Gastrocnemius medialis (tissue), 4 donors: ENCODE measurements at regions not wholly inside any gene's neighbourhood (a gene's known extent, or its start where the extent isn't known, plus 50 kb on each side); places are given as distances from the start of the nearest gene placed in this dataset.
"Not testable (repeated sequence)": the region's sequence is repeated elsewhere in the genome, so short reads cannot be mapped to it uniquely, and the experiment has no call there.

Experiments
- ATAC-seq, 2 donors: fragments of 150-250 bp; one replicate each; pipeline ENCODE4 v1.9.1; 2016
- DNase-seq, 2 donors: peaks; one replicate each; pipeline ENCODE4 v3.0.0-alpha.2; 2019
- H3K27ac ChIP-seq, 4 donors: fragments of 200-600 bp; sonication (generic); 1 replicate in 1 of 4; 2 replicates in 3 of 4; pipeline ENCODE4 v1.5.1; 2016 to 2018; ENCODE audit warnings: mild to moderate bottlenecking in 2 of 4, moderate library complexity in 1 of 4
- H3K27me3 ChIP-seq, 3 donors: fragments of 200-600 bp; sonication (generic) in 2 of 3; 1 replicate in 1 of 3; 2 replicates in 2 of 3; pipeline versions ENCODE4 v1.5.1 to v1.6.0; 2016 to 2019; ENCODE audit warnings: mild to moderate bottlenecking in 1 of 3, moderate library complexity in 1 of 3
- H3K36me3 ChIP-seq, 2 donors: fragments of 200-600 bp; sonication (generic) in 1 of 2; one replicate each; pipeline ENCODE4 v1.5.1; 2017 to 2018
- H3K4me1 ChIP-seq, 2 donors: fragments of 200-600 bp; sonication (generic) in 1 of 2; one replicate each; pipeline ENCODE4 v1.5.1; 2016 to 2017; ENCODE audit warnings: mild to moderate bottlenecking in 2 of 2
- H3K4me3 ChIP-seq, 4 donors: fragments of 200-600 bp; sonication (generic) in 3 of 4; 1 replicate in 1 of 4; 2 replicates in 3 of 4; pipeline ENCODE4 v1.5.1; 2016 to 2019; ENCODE audit warnings: mild to moderate bottlenecking in 2 of 4
- H3K9me3 ChIP-seq, 3 donors: fragments of 200-600 bp; sonication (generic) in 2 of 3; 1 replicate in 1 of 3; 2 replicates in 2 of 3; pipeline ENCODE4 v1.5.1; 2016 to 2019
- POLR2A ChIP-seq, 2 donors: fragments of 450-650 bp; IDR thresholded peaks; one replicate each; pipeline ENCODE4 v1.6.1; 2017; ENCODE audit warnings: antibody characterized with exemption in 2 of 2, mild to moderate bottlenecking in 2 of 2, moderate library complexity in 2 of 2
- in situ Hi-C, 4 donors: fragments of 200-750 bp; cut with MboI; loops; one replicate each; pipeline versions ENCODE4 v1.15.0 to v1.8.0; 2017; ENCODE audit warnings: low sequenced_read_pairs in 4 of 4
- intact Hi-C: fragments of 100-400 bp; cut with DNase I; formaldehyde crosslinking; loops from one replicate; pipeline ENCODE4 v1.15.1; 2023; ENCODE audit warnings: low total_unique reads
- TF ChIP-seq, protein P1 (sequence below), 5 experiments: fragments of 450-650 bp in 3 of 5; fragments of 200-600 bp in 2 of 5; sonication (generic) in 2 of 5; IDR thresholded peaks in 4 of 5; conservative IDR thresholded peaks in 1 of 5; 1 replicate in 4 of 5; 2 replicates in 1 of 5; pipeline ENCODE4 v1.5.1; 2016 to 2019; ENCODE audit warnings: antibody characterized with exemption in 5 of 5, mild to moderate bottlenecking in 3 of 5, moderate library complexity in 3 of 5

DNA sequence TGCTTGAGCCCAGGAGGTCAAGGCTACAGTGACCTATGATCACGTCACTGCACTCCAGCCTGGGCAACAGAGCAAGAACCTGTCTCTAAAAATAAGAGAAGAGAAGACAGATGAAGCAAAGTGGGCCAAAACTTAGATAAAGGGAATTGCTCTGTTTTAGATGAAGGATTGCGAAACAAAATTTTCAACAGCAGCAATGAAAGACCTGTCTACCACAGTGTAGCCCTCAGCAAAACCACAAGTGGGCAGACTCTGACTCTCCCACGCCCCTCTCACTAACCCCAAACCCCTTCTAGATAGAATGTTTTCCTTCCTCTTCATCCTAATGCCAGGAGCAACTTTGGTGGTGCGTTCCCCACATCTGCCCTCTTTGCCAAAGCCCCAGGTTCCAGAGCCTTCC lies 105.6 kb upstream of the ALDH3B2 start:
- Histone ChIP-seq H3K9me3 (no peaks in the 10 kb centered on the region), H3K4me1 (no peaks in the 10 kb centered on the region), H3K27ac (no peak overlapping the region), H3K4me3 (no peak overlapping the region), H3K36me3 (no peaks in the 10 kb centered on the region), H3K27me3 (no peaks in the 10 kb centered on the region)
- TF ChIP-seq, protein P1, sequence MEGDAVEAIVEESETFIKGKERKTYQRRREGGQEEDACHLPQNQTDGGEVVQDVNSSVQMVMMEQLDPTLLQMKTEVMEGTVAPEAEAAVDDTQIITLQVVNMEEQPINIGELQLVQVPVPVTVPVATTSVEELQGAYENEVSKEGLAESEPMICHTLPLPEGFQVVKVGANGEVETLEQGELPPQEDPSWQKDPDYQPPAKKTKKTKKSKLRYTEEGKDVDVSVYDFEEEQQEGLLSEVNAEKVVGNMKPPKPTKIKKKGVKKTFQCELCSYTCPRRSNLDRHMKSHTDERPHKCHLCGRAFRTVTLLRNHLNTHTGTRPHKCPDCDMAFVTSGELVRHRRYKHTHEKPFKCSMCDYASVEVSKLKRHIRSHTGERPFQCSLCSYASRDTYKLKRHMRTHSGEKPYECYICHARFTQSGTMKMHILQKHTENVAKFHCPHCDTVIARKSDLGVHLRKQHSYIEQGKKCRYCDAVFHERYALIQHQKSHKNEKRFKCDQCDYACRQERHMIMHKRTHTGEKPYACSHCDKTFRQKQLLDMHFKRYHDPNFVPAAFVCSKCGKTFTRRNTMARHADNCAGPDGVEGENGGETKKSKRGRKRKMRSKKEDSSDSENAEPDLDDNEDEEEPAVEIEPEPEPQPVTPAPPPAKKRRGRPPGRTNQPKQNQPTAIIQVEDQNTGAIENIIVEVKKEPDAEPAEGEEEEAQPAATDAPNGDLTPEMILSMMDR (IDR thresholded peaks at IDR 0.05 in 4 of 5, conservative IDR thresholded peaks at IDR 0.05 in 1 of 5): no peak
- in situ Hi-C loops: no loop called here
- intact Hi-C loops: no loop called here
- ATAC-seq (no peak), DNase-seq (no peak)

DNA sequence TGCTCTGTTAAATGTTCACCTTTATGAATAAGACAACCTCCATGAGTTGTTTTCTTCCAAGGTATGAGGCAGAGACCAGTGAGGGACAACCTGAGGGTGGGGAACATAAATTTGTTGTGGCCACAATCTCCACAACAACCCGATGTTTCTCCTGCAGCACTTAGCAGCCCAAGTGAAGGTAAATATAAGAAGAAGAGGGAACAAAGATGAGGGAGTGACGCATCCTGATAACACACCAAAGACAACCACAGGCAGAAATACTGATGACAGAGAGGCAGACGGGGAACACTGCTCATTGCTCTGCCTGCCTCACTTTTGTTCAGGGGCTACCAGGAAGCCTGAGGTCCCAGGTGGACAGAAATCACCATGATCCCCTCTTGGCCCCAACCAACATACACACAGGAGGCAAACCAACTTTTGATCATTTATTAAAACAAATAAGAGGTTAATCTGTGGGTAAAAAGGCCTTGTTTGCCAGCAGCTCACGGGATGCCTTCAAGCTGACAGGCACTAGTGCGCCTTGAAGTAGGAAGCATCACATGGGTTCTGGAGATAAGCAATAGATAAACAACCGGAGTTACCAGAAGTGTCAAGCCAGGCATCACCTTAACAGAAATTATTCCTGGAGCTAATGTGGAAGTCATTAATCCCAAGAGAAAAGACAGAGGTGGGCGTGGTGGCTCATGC lies 104.9 kb upstream of the ALDH3B2 start:
- H3K4me3 ChIP-seq, DNase-seq, H3K9me3 ChIP-seq, ATAC-seq, H3K36me3 ChIP-seq, H3K4me1 ChIP-seq, H3K27ac ChIP-seq, H3K27me3 ChIP-seq, intact Hi-C loops, in situ Hi-C loops: not testable (repeated sequence)

- no peak for DNase-seq
- intact Hi-C loops (no loop called here), in situ Hi-C loops (no loop called here)
- Histone ChIP-seq H3K9me3 (no peaks in the 10 kb centered on the region), H3K27me3 (no peaks in the 10 kb centered on the region), H3K36me3 (no peaks in the 10 kb centered on the region), H3K4me3 (no peak overlapping the region), H3K4me1 (no peaks in the 10 kb centered on the region), H3K27ac (no peak overlapping the region)
- no peak for TF ChIP-seq POLR2A (IDR thresholded peaks at IDR 0.05)
- TF ChIP-seq, protein P1 (IDR thresholded peaks at IDR 0.05 in 4 of 5, conservative IDR thresholded peaks at IDR 0.05 in 1 of 5): no peak
- no peak for ATAC-seq
Observed at GRCh38 chr11:67776852-67777520, 102.6 kb upstream of the ALDH3B2 start.

DNA sequence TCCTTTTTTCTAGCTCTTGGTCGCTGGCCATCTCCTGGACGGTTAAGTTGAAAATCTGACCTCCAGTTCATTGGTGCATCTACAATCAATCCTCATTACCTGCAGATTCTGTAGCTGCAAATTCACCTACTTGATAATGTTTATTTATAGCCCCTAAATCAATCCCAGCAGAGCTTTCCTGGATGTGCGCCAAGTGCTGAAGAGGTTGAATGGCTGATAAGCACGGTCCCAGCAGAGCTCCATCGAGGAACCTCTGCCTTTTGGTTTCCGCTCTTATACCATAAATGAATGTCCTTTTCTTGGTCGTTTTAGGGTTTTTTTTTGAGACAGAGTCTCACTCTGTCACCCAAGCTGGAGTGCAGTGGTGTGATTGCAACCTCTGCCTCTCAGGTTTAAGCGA lies 99.8 kb upstream of the ALDH3B2 start:
- in situ Hi-C loops, H3K27ac ChIP-seq, H3K4me3 ChIP-seq, H3K4me1 ChIP-seq, H3K36me3 ChIP-seq, H3K27me3 ChIP-seq, H3K9me3 ChIP-seq, ATAC-seq, DNase-seq, intact Hi-C loops: not testable (repeated sequence)

GRCh38 chr11:67768001-67768730 lies 93.7 kb upstream of the ALDH3B2 start:
- H3K9me3 ChIP-seq, intact Hi-C loops, H3K27ac ChIP-seq, H3K27me3 ChIP-seq, ATAC-seq, in situ Hi-C loops, H3K4me3 ChIP-seq, DNase-seq, H3K36me3 ChIP-seq, H3K4me1 ChIP-seq: not testable (repeated sequence)

DNA sequence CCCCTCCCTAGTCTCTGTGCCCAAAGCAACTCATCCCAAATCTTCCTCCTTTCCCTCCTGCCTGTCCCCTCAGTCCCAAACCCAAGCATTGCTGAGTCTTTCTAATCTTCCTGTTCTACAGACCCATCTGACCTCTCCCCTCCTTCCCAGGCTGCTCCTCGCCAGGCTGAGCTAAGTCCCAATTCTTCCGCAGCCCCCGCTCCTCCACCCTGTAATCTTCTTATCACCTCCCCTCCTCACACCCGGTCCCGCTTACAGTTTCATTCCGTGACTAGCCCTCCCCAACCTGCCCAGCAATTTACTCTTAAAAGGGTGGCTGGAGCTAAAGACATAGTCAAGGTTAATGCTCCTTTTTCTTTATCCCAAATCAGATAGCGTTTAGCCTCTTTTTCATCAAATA lies 86.8 kb upstream of the ALDH3B2 start:
- intact Hi-C loops, H3K27me3 ChIP-seq, in situ Hi-C loops, H3K4me1 ChIP-seq, ATAC-seq, H3K36me3 ChIP-seq, DNase-seq, H3K9me3 ChIP-seq, H3K27ac ChIP-seq, H3K4me3 ChIP-seq: not testable (repeated sequence)

DNA sequence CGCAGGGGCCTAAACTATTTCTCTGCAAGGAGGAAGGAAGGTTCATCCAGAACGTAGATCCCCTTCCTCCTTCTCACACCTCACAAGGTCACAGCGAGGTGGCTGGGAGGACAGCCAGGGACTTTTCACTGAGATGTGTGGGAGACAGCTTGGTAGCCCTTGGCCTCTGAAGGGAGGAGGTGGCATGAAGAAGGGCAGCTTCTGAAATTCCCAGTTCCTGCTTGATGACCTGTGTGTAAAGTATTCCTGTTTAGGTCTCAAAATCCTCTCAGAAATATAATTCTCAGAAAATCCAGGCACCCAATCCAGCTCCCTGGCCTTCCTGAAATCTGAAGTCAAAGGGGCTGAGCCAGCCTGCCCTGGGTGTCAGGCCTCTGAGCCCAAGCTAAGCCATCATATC lies 84.9 kb upstream of the ALDH3B2 start:
- in situ Hi-C loops, DNase-seq, H3K9me3 ChIP-seq, H3K4me3 ChIP-seq, H3K36me3 ChIP-seq, H3K27me3 ChIP-seq, intact Hi-C loops, ATAC-seq, H3K4me1 ChIP-seq, H3K27ac ChIP-seq: not testable (repeated sequence)

DNA sequence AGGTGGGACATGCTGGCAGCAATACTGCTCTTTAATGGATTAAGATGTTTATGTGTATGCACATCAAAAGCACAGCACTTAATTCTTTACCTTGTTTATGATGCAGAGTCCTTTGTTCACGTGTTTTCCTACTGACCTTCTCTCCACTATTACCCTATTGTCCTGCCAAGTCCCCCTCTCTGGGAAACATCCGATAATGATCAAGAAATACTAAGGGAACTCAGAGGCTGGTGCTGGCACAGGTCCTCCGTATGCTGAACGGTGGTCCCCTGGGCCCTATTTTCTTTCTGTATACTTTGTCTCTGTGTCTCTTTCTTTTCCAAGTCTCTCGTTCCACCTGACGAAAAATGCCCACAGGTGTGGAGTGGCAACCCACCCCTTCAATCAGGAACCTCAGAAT lies 84.0 kb upstream of the ALDH3B2 start:
- H3K4me1 ChIP-seq, in situ Hi-C loops, intact Hi-C loops, H3K27me3 ChIP-seq, ATAC-seq, H3K9me3 ChIP-seq, H3K4me3 ChIP-seq, DNase-seq, H3K27ac ChIP-seq, H3K36me3 ChIP-seq: not testable (repeated sequence)

- H3K4me1 ChIP-seq, ATAC-seq, H3K27ac ChIP-seq, H3K9me3 ChIP-seq, H3K27me3 ChIP-seq, in situ Hi-C loops, H3K4me3 ChIP-seq, DNase-seq, H3K36me3 ChIP-seq, intact Hi-C loops: not testable (repeated sequence)
Observed at GRCh38 chr11:67758009-67758408, 83.6 kb upstream of the ALDH3B2 start.

GRCh38 chr11:67753820-67754219 lies 79.4 kb upstream of the ALDH3B2 start:
- H3K27ac ChIP-seq, DNase-seq, H3K36me3 ChIP-seq, H3K27me3 ChIP-seq, intact Hi-C loops, H3K9me3 ChIP-seq, H3K4me3 ChIP-seq, in situ Hi-C loops, H3K4me1 ChIP-seq, ATAC-seq: not testable (repeated sequence)
